HG03565 (cell line): ENCODE measurements at regions not wholly inside any gene's neighbourhood (a gene's known extent, or its start where the extent isn't known, plus 50 kb on each side); places are given as distances from the start of the nearest gene placed in this dataset.

Source experiments
- ATAC-seq: cut with Tn5 transposase; IDR thresholded peaks from one replicate; pipeline ENCODE4 v1.9.1; 2021; ENCODE audit warnings: mild to moderate bottlenecking, moderate library complexity; ENCODE audit not compliant: unreplicated experiment

DNA sequence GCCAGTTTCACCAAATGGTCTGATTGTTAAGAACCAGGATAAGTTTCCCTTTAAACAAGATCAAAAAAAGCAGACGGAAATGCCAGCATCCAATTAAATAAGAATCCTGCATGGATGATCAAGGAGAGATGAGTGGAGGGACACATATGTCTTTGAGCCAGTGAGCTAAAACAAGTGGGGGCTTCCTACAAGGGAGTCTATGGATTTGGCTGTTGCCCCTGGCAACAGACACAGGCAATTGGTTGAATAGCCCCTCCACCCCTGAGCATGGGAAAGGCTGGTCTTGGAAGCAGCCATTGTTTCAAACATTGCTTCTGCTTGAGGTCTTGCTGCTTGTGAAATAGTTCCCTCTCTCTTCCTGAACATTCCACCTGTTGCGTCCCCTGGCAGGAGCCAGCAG is 374.7 kb upstream of the ERCC4 start:
- ATAC-seq = no peak

DNA sequence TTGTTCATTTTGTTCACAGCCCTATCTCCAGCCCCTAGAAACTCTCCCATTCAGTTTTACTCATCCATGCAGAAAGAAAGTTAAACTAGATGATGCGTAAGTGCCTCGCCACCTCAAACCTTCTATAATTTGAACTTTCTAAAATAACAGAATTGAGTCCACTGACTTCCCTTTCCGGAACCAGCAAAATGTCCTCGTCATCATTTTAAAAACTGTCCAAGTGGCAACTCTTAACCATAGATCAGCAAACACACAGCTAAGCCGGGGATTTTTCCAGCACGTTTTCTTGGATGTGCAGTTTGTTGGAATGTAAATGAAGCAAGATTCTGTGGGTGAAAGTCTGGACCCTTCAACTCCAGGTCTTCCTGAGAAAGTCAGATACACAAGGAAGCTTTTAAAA is 369.7 kb upstream of the ERCC4 start:
- no peak for ATAC-seq

GRCh38 chr16:13552062-13552959 is 367.6 kb upstream of the ERCC4 start:
- ATAC-seq = no peak

DNA sequence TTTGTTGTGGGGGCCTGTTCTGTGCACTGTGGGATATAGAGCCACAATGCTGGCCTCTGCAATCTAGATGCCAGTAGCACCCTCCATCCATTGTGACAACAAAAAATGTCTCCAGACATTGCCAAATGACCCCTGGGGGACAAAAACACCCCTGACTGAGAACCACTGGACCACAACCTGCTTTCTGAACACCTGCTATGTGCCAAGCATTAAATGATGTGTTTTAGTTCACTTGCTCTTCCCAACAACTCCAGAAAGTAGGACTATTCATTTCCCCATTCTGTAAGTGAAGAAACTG is 367.0 kb upstream of the ERCC4 start:
- no peak for ATAC-seq

DNA sequence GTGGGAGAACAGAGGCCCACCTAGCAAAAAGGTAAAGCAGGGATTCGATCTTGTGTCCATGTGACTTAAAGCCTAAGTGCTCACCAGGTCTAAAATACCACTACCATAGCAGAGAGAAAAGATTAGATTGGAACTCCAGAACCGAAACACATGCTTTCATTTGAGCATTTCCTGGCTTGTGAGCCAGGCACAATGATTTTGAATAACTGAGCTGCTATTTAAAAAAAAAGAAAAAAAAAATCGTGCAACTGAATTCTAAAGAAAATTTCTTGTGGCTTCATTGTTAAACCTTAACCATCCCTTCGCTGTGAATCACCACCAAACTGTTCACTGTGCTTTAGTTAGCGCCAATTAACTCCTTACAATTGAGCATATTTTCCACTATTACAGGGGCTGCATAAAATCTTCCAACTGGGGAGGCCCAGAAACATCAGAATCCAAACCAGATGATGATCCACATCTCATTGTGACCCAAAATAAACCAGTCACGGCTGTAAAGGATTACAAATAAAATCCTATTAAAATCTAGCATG is 366.4 kb upstream of the ERCC4 start:
- no peak for ATAC-seq

DNA sequence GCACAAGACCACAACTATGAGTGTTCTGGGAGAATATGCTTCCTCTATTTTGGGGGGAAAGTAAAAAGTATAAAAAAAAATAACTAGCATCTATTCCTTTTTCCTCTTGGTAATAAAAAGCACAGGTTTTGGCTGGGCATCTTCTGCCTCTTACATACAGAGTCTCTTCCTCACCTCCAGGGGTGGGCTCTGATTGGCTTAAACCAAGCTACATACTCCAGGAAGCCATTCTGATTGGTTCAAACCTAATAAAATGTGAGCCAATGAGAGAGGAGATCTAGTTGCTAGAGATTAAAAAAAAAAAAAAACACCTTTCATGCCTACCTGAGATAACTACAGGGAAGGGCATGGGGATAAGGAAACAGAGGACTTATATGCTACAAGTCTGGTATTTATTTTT is 365.9 kb upstream of the ERCC4 start:
- no peak for ATAC-seq

- no peak for ATAC-seq
Observed at GRCh38 chr16:13554643-13555042, 365.3 kb upstream of the ERCC4 start.

- ATAC-seq = no peak
Observed at GRCh38 chr16:13557418-13557817, 362.5 kb upstream of the ERCC4 start.

- ATAC-seq = no peak
Observed at GRCh38 chr16:13558752-13559151, 361.2 kb upstream of the ERCC4 start.

DNA sequence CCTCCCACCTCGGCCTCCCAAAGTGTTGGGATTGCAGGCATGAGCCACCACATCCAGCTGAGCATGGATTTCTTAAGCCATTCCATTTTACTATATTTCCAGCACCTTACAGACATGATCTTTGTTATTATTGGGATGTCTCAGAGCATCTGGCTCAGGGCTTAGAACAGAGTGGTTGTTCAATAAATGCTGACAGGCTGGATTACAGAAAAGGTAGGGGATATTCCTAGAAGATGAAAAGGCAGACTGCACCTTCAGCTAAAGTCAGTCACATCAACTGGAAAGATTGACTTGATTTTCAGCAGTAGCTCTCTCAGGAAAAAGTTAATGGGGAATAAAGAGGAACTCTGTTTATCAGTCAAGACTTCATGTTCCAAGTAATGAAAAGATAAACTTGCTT is 360.3 kb upstream of the ERCC4 start:
- ATAC-seq = no peak

- ATAC-seq = no peak
Observed at GRCh38 chr16:13560151-13560550, 359.8 kb upstream of the ERCC4 start.

GRCh38 chr16:13561291-13562070 is 358.5 kb upstream of the ERCC4 start:
- no peak for ATAC-seq

GRCh38 chr16:13568803-13569202 is 351.2 kb upstream of the ERCC4 start:
- ATAC-seq = no peak

DNA sequence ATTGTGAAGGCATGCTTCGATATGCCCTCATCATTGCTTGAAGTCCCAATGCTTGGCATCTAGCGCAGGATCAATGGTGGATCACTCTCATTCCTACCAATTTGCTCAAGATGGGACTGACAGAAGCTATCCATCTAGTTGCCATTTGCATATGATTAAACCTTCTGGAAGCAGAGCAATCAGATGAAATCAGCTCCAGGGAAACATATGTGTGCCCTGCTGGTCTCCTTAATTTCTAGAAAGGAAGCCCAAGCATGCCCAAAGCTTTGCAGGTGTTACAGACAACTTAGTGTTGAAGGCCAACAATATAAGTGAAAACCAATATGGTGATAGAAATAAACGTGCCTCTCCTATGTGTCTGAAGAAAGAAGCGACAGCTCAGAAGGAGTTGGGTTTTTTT is 350.0 kb upstream of the ERCC4 start:
- ATAC-seq = no peak

- ATAC-seq = no peak
Observed at GRCh38 chr16:13571036-13571435, 348.9 kb upstream of the ERCC4 start.

- ATAC-seq = no peak
Observed at GRCh38 chr16:13573903-13574302, 346.1 kb upstream of the ERCC4 start.

GRCh38 chr16:13586051-13586450 is 333.9 kb upstream of the ERCC4 start:
- no peak for ATAC-seq

DNA sequence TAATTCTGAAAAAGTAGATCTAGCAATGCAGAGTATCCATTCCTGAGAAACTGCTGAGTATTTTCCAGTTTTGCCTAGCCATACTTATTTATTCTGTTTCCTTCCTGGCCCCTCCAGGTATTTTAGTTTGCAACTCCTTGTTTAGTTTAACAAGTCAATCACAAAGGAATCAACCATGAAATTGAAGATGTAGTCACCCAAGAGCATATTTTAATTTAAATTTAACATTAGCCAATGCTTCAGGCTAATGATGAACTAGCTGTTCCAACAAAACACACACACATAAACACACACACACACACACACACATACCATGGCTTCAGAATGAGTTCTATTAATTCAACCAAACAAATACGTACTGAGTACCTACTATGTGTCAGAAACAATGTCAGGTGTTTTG is 332.8 kb upstream of the ERCC4 start:
- no peak for ATAC-seq

- no peak for ATAC-seq
Observed at GRCh38 chr16:13594823-13595222, 325.1 kb upstream of the ERCC4 start.

DNA sequence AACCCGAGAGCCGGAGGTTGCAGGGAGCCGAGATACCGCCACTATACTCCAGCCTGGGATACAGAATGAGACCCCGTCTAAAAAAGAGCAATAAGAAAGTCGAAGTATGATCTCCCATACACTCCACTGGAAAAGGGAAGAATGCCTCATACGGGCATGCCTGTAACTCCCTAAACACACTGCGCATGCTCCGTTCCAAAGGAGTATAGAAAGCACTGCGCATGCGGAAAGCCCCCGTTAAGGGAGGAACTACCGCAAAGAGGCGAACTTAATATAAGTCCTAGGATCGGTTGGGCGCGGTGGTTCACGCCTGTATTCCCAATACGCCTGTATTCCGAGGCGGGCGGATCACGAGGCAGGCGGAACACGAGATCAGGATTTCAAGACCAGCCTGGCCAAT is 313.1 kb upstream of the ERCC4 start:
- no peak for ATAC-seq

DNA sequence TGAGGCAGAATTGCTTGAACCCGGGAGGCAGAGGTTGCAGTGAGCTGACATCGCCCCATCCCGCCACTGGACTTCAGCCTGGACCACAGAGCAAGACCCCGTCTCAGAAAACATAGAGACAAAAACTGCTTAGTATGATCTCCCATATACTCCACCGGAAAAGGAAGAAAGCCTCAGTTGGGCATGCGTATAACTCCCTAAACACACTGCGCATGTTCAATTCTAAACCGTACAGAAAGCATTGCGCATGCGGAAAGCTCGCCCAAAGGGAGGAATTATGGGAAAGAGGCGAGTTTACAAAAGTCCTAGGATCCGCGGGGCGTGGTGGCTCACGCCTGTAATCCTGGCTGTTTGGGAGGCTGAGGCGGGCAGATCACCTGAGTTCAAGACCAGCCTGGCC is 312.7 kb upstream of the ERCC4 start:
- no peak for ATAC-seq

- no peak for ATAC-seq
Observed at GRCh38 chr16:13611596-13611995, 308.4 kb upstream of the ERCC4 start.
